NCI-H82 treated with DMSO at 0.1 percent for 48 hours (cell line): ENCODE measurements at regions not wholly inside any gene's neighbourhood (a gene's known extent, or its start where the extent isn't known, plus 50 kb on each side); places are given as distances from the start of the nearest gene placed in this dataset.

Source experiments
- DNase-seq: peaks from one replicate; lab custom pipeline; 2025; ENCODE audit not compliant: unreplicated experiment; lab: John Stamatoyannopoulos, UW

DNA sequence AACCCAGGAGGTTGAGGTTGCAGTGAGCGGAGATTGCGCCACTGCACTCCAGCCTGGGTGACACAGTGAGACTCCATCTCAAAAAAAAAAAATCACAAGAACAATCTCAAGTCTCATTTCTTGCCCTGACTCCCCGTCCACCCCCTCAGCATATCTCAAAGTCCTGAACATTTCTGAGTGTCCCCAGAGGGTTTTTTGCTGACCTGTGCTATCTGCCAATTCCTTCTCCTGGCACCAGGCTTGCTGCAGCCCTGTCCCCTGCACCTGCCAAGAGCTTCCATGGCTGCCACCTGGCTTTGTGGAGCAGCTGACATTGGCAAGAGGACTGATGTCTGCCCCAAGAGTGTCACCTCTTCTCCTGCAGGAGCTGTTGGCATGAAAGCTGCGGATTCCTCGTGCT is 54.9 kb upstream of the PTPRT start:
- DNase-seq = no peak

DNA sequence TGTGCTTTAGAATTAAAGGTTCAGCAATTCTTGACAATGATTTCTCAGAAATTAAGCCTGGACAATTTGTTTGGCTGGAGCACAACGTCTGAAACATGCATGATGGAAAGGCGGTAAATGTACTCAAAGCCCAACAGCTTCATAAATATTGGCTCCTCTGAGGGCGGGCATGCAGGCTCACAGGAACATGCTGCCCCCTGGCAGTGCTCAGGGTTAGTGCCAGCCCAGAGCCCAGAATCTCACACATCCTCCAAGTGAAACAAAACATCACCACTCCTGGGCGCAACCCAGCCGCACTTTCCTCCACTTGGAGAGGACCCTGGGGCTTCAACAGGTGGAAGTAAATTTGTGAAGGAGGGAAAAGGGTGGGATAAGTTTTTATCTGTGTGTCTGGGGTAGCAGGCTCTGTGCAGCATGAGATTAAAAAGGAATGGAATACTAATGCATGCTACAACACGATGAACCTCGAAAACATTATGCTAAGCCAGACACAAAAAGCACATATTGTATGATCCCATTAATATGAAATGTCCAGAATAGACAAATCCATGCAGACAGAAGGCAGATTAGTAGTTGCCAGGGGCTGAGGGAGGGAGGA is 54.1 kb upstream of the PTPRT start:
- no peak for DNase-seq

DNA sequence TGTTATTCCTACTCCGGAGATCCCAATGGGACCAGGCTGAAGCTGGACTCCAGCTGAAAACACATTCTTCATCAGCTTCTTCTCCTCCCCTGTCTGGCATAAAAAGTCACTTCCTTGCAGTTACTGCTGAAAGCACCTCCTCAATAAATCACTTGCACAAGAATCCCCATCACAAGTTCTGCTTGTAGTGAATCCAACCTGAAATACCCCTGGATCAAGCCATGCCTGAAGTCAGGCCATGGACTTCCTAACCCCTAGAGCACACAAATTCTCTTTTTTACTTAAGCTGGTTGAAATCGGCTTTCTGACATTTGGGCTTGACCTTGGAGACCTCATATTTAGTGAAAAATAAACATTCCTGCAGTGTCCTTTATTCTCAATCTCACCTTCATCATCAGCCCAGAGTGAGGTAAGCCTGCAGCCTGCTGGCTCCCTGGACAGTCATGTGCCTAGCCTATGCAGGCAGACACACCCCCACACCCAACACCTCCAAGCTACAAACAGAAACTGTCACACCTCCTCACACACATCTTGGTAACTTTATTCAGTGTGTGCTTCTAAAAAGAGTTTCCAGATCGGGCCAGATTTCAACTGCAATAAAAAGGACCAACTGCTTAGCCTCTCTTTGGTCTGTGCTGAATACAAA is 51.5 kb upstream of the PTPRT start:
- DNase-seq = no peak
